DMS 273 (cell line): ENCODE measurements at regions not wholly inside any gene's neighbourhood (a gene's known extent, or its start where the extent isn't known, plus 50 kb on each side); places are given as distances from the start of the nearest gene placed in this dataset.

ENCODE experiments used
- DNase-seq: peaks from one replicate; lab custom pipeline; 2025; ENCODE audit not compliant: unreplicated experiment; lab: John Stamatoyannopoulos, UW

DNA sequence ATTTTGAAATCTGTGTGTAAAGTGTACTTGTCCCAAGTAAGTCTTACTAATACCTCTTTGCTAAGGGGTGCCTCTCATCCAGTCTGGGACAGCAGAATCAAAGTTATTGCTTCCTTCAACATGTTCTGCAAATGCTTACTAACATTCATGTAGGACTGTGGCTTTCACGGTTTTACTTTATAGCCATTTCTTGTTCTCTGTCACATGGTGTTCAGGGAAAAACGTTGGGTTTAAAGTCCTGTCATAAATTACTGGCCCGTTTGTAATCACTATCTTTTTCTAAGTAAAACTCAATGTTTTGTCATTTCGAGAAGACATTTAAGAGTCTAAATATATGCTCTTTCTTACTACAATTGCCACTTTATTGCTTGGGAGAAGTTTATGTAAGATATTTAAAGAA lies 321.1 kb downstream of the STIM2 start:
- no peak for DNase-seq

GRCh38 chr4:27182211-27182610 lies 321.6 kb downstream of the STIM2 start:
- no peak for DNase-seq

DNA sequence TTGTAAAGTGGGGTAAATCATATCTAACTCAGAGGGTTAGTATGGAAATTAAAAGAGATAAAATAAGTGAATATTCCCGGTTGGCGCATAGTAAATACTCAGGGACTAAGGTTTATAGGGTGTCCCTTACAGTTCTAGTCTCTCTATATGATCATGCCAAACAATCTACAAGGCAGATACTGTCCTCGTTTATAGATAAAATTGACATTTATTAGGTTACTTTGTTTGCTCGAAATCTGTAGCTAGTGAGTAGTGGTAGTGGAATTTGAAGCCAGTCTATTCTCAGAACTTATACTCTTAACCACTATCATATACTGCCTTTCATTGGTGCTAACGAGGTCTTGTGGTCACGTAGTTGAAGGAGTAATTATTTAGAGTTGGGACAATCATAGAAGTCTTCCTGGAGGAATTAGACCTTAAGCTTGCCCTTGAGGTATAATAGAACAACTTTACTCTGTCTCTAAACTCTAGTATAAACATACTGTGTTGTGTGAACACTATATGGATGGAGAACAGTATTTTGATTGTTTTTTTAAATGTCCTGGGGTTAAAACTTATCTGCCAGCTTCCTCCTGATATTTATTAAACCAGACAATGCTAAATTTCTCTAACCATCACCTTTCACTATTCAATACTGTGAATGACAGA lies 324.0 kb downstream of the STIM2 start:
- DNase-seq: no peak

- no peak for DNase-seq
These were observed 326.1 kb downstream of the STIM2 start for GRCh38 chr4:27186710-27187109.

DNA sequence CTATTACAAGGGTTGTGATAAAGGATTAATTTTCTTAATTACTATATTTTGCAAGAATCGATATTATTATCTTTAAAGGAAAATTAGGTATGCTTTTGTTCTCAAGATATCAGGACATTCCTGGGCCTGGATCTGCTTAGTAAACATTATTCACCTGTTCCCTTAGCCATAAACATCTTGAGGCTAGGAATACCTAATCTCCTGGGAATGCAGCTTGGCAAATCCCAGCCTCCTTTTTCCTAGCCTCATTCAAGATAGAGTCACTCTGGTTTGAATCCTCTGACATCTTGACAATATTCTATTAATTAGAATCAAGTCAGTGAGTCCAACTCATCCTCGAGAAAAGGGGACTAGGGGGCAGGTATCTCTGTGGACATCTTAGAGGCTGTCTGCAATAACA lies 327.1 kb downstream of the STIM2 start:
- DNase-seq: no peak

DNA sequence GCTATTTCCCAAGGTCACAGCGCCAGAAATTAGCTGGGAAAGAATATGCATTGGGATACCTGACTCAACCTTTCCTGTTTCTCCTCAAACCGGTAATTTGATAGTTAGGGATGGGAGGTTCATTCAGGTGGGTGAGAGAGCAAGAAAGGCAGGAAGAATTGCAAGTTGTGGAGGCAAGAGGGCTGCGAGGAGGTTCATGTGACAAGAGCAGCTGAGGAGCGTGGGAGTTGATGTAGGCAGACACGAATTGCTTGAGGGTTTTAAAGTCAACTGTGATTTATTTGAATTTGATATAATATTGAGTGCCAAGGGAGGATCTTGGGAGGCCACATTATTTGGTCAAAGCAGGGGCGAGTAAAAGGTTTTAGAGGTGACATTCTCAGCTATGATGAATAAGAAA lies 329.0 kb downstream of the STIM2 start:
- DNase-seq: no peak

GRCh38 chr4:27191592-27191991 lies 331.0 kb downstream of the STIM2 start:
- no peak for DNase-seq

- DNase-seq: no peak
These were observed 334.0 kb downstream of the STIM2 start for GRCh38 chr4:27194599-27195176.

DNA sequence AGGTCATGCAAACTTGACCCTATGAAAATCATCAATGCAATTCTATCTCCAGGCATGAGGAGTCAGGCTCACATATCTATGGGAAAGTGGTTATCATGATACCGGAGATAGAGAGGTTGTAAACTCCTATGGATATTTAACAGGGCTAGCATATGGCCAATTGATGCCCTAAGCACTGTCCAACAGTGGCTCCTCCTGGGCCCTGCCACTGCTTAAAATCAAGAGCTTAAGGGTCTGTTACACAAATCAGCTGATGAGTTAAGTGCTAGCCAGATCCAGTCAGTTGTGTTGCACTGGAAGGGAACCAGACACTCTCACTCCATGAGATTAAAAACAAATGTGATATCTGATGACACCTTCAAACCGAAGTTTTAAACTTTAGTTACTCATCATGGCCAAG lies 337.6 kb downstream of the STIM2 start:
- DNase-seq: no peak

- no peak for DNase-seq
These were observed 338.3 kb downstream of the STIM2 start for GRCh38 chr4:27198971-27199370.

DNA sequence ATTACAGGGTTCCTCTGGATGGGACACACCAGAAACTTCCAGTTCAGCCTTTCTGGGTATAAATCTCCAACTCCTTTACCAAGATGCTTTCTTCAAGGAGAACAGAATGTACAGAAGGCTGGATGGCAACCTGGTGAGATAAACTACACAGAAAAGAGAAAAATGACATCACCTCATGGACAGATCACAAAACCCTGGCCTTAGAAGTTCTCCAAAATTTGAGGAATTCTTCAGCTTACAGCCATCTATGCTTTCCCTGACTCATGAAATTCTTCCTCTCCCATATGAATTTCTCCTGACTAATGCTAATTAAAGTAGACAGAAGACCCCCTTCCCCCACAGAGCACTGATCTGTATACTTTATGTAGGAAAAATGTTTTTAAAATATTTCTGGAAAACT lies 345.4 kb downstream of the STIM2 start:
- no peak for DNase-seq

GRCh38 chr4:27210956-27211355 lies 350.3 kb downstream of the STIM2 start:
- DNase-seq: no peak

GRCh38 chr4:27214010-27214409 lies 353.4 kb downstream of the STIM2 start:
- DNase-seq: no peak

DNA sequence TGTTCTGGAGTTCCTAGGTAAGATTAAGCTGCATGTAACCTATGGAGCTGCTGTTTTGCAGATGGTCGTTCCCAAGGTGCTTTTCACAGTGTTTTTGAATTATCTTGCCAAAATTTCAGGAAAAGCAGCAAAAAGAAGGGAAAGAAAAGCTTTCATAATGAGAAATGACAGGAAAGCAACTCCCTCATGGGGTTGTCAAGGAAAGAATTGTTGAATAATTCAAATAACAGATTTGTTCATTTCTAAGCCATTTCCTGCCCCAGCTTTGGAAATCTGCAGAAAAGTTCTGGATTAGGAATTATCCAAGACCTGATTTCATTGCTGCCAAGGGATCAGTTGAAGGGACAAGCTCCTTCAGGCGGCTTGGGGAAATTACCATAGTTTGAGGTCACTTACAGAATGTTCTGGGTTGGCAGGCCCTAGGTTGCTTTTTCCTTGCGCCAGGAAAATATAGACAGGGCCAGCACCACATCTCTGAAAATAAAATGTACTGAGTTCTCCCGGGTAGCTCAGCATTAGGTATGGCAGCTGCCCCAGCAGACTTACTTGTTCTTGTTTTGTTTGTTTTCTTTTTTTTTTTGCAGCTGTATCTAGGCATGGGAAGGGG lies 354.7 kb downstream of the STIM2 start:
- DNase-seq: no peak

GRCh38 chr4:27217261-27217769 lies 356.7 kb downstream of the STIM2 start:
- no peak for DNase-seq

DNA sequence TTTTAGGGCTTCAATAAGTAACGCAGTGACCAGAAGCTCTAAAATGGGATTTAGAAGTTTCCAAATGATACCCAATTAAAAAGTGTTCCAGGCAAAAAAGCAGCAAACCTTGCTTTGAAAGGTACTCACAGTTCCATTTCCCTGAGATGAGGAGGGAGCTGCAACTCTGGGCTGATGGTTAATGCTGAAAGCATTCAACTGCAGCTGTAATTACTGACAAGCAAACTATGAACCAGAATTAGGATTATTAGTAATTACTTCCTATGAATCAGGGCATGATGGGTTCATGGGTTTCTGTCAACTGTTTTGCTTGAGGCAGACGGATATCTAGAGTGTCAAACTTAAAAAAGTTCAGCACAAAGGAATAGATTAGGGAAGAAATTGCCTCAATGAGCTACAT lies 357.4 kb downstream of the STIM2 start:
- DNase-seq: no peak

DNA sequence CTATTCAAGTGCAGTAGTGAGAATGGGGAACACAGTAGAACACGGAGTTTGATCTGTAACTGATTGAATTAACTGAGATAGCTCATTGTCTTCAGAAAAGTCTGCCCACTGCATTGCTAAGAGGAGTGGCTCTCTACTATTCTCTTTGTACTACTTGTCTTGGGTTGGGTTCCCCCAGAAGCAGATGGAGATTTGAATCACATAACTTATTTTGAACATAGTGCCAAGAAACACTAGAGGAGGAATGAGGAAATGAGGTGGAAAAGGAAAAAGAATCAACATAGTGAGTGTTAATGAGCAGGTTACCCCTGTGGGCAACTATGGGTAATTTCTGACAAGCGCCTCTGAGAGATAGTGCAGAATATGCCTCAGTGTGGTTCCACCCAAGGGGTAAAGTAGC lies 362.7 kb downstream of the STIM2 start:
- no peak for DNase-seq

DNA sequence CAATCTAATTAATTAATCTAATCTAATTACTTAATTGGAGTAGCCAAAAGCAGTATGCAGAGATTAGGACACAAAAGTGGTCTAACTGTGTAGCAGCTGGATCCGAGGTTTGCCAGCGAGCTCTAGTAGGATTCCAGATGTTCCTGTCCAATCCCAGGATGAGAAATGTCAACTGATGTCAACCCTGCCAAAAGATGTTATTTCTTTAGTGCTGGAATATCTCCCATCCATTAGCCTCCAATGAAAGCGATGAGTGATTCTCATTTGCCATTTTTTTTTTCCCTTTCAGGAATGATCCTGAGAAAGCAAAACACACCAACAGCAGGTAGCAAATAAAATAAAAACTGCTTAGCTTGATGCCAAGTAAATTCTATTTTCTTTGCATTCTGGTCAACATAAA lies 372.9 kb downstream of the STIM2 start:
- no peak for DNase-seq

DNA sequence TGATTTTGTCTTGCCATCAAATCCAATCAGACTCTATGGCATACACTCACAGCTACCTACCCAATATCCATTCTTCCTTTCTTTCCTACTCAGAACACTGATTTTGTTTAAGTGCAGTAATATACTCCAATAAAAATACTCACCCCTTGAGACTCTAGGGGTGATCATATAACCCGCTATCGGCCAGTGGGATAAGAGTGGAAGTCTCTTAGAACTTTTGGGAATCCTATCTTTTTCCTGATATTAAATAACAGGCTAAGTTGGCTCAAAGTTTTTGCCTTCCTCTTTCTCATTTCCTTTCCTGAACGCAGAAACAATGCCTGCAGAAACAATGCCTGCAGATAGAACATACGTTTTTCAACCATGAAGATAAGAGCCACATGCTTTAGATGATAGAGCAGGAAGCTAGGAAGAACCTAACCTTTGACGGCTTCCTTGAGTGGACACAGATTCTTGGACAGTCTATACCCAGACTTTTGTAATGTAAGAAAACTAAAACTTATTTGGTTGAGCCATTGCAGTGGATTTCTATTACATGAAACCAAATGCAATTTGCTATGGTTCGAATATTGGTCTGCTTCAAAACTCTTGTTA lies 373.8 kb downstream of the STIM2 start:
- no peak for DNase-seq

DNA sequence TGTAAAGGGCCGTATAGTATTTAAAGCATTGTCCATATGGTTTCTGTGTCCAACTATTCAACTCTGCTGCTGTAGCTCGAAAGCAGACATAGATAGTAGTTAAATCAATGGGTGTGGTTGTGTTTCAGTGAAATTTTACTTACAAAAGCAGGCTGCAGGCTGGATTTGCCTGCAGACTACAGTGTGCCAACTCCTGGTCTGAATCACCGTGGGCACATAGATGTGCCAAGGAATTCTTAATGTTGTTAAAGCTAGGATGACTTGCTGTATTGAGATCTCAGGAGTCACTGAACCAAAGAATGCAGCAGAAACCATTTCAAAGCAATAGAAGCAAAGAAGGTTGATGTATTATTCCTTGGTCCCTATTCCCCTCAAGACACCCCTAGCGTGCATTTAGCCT lies 379.0 kb downstream of the STIM2 start:
- DNase-seq: no peak

DNA sequence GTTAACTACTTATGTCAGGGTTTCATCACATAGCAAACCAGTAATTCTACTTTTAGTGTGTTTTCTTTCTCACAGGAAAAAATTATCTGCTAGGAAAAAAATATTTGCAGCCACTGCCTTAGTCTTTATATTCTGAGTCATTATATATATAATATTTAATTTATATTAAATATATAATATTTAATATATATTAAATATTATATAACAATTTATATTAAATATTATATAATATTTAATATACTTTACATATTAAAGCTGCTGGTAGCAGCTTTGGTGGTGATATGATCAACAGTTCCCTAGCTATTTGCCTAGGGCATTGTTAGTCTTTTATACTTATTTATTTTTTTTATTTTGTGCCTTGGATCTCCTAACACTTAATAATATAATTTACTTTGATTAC lies 381.6 kb downstream of the STIM2 start:
- DNase-seq: no peak

DNA sequence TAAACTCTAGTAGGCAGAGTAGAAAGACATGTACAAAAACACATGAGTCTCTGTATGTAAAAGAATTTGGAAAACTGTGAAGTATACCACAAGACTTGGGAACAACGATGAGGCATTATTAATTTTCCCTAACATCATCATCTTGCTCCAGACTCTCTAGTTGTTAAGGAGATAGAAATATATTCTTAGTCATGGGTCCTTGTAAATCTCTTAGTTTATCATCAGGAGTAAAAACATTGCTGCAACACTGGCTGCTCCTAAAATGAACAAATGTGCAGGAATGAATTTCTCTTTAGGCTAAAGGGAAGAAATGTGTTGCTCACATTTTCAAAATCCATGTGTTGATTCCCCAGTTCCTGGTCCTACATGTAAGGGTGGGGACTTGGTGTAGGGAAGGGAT lies 384.6 kb downstream of the STIM2 start:
- no peak for DNase-seq
